LNCaP clone FGC (cell line): ENCODE measurements at regions not wholly inside any gene's neighbourhood (a gene's known extent, or its start where the extent isn't known, plus 50 kb on each side); places are given as distances from the start of the nearest gene placed in this dataset.
"Not testable (repeated sequence)": the region's sequence is repeated elsewhere in the genome, so short reads cannot be mapped to it uniquely, and the experiment has no call there.

Experiments used
- DNase-seq: peaks from one replicate; pipeline ENCODE4 v3.0.0-alpha.2; 2011; ENCODE audit warnings: low read depth
- H3K4me3 ChIP-seq: 2 replicates; pipeline ENCODE4 v1.5.1; 2011; ENCODE audit warnings: mild to moderate bottlenecking, low read depth, low read length, control low read depth
- CTCF ChIP-seq: IDR thresholded peaks from 2 replicates; pipeline ENCODE4 v1.5.1; 2012; ENCODE audit warnings: mild to moderate bottlenecking; ENCODE audit not compliant: control insufficient read depth, insufficient read depth; ENCODE audit errors: extremely low read depth

- no peak for TF ChIP-seq CTCF
- no peak for DNase-seq
- H3K4me3 ChIP-seq = no peak overlapping the region
Observed at GRCh38 chr11:57901756-57902155, 121.9 kb upstream of the OR9Q1 start.

- no peak overlapping the region for H3K4me3 ChIP-seq
- no peak for TF ChIP-seq CTCF
- no peak for DNase-seq
Observed at GRCh38 chr11:57903011-57903410, 120.7 kb upstream of the OR9Q1 start.

- no peak overlapping the region for H3K4me3 ChIP-seq
- no peak for DNase-seq
- TF ChIP-seq CTCF = no peak
Observed at GRCh38 chr11:57903441-57904123, 120.1 kb upstream of the OR9Q1 start.

- TF ChIP-seq CTCF = no peak
- DNase-seq = no peak
- no peak overlapping the region for H3K4me3 ChIP-seq
Observed at GRCh38 chr11:57904376-57904775, 119.3 kb upstream of the OR9Q1 start.

GRCh38 chr11:57905439-57905838, 118.2 kb upstream of the OR9Q1 start:
- TF ChIP-seq CTCF = no peak
- H3K4me3 ChIP-seq = no peak overlapping the region
- no peak for DNase-seq

GRCh38 chr11:57908399-57908798, 115.3 kb upstream of the OR9Q1 start:
- not testable (repeated sequence) for H3K4me3 ChIP-seq, DNase-seq

- DNase-seq, H3K4me3 ChIP-seq: not testable (repeated sequence)
Observed at GRCh38 chr11:57911522-57911921, 112.2 kb upstream of the OR9Q1 start.
